Liver (tissue), 8 donors: ENCODE measurements at regions not wholly inside any gene's neighbourhood (a gene's known extent, or its start where the extent isn't known, plus 50 kb on each side); places are given as distances from the start of the nearest gene placed in this dataset.

Experiments
- DNase-seq: peaks from one replicate; pipeline ENCODE4 v3.0.0-alpha.2; 2017; ENCODE audit warnings: low spot score
- H3K27ac ChIP-seq, 2 donors: one replicate each; pipeline ENCODE4 v1.7.0; 2013; ENCODE audit warnings: inconsistent platforms in 2 of 2, low read length in 2 of 2, control low read depth in 1 of 2, low read depth in 1 of 2, mild to moderate bottlenecking in 1 of 2
- H3K27me3 ChIP-seq, 4 donors: one replicate each; pipeline versions ENCODE4 v1.6.1 to v1.7.0; 2013; ENCODE audit warnings: low read length in 3 of 4, inconsistent platforms in 1 of 4, mild to moderate bottlenecking in 1 of 4, moderate library complexity in 1 of 4; ENCODE audit not compliant: control insufficient read depth in 4 of 4, insufficient read depth in 4 of 4
- H3K36me3 ChIP-seq, 4 donors: one replicate each; pipeline versions ENCODE4 v1.6.1 to v1.7.0; 2013; ENCODE audit warnings: low read length in 3 of 4, mild to moderate bottlenecking in 3 of 4, low read depth in 1 of 4, moderate library complexity in 1 of 4; ENCODE audit not compliant: control insufficient read depth in 4 of 4, insufficient read depth in 3 of 4
- H3K4me1 ChIP-seq, 4 donors: one replicate each; pipeline versions ENCODE4 v1.6.1 to v1.7.0; 2013; ENCODE audit warnings: low read length in 3 of 4, mild to moderate bottlenecking in 3 of 4, moderate library complexity in 1 of 4; ENCODE audit not compliant: control insufficient read depth in 4 of 4, insufficient read depth in 4 of 4
- H3K4me3 ChIP-seq, 3 donors: one replicate each; pipeline versions ENCODE4 v1.6.1 to v1.7.0; 2013; ENCODE audit warnings: low read length in 3 of 3, control low read depth in 1 of 3, low read depth in 1 of 3, mild to moderate bottlenecking in 1 of 3
- H3K9ac ChIP-seq, 2 donors: one replicate each; pipeline ENCODE4 v1.7.0; 2013; ENCODE audit warnings: low read length in 2 of 2, mild to moderate bottlenecking in 2 of 2, moderate library complexity in 2 of 2, control low read depth in 1 of 2, low read depth in 1 of 2
- H3K9me3 ChIP-seq, 4 donors: one replicate each; pipeline versions ENCODE4 v1.6.1 to v1.7.0; 2013; ENCODE audit warnings: low read length in 3 of 4; ENCODE audit not compliant: control insufficient read depth in 4 of 4
- ATF3 ChIP-seq: IDR thresholded peaks from 2 replicates; pipeline ENCODE4 v1.6.1; 2016; ENCODE audit warnings: antibody characterized with exemption
- CTCF ChIP-seq: fragments of 150-350 bp; IDR thresholded peaks from 2 replicates; pipeline ENCODE4 v1.5.1; 2017; ENCODE audit warnings: improper control_type of control experiment, low read depth, low read length; ENCODE audit not compliant: missing input control
- EGR1 ChIP-seq, 2 donors: IDR thresholded peaks; 2 replicates each; pipeline ENCODE4 v1.6.1; 2016 to 2018; ENCODE audit warnings: antibody characterized with exemption in 2 of 2, low read depth in 2 of 2
- FOXA1 ChIP-seq: IDR thresholded peaks from 2 replicates; pipeline ENCODE4 v1.6.1; 2016; ENCODE audit warnings: antibody characterized with exemption
- FOXA2 ChIP-seq: IDR thresholded peaks from 2 replicates; pipeline ENCODE4 v1.6.1; 2016; ENCODE audit warnings: antibody characterized with exemption
- GABPA ChIP-seq, 2 donors: IDR thresholded peaks in 1 of 2; conservative IDR thresholded peaks in 1 of 2; 2 replicates each; pipeline ENCODE4 v1.6.1; 2016; ENCODE audit warnings: antibody characterized with exemption in 2 of 2, mild to moderate bottlenecking in 1 of 2, moderate library complexity in 1 of 2
- HNF4A ChIP-seq, 2 donors: conservative IDR thresholded peaks; 2 replicates each; pipeline ENCODE4 v1.6.1; 2016; ENCODE audit warnings: antibody characterized with exemption in 2 of 2, mild to moderate bottlenecking in 2 of 2
- HNF4G ChIP-seq: IDR thresholded peaks from 2 replicates; pipeline ENCODE4 v1.6.1; 2016; ENCODE audit warnings: antibody characterized with exemption
- JUND ChIP-seq, 2 donors: IDR thresholded peaks; 2 replicates each; pipeline ENCODE4 v1.6.1; 2016; ENCODE audit warnings: antibody characterized with exemption in 2 of 2
- MAX ChIP-seq: IDR thresholded peaks from 2 replicates; pipeline ENCODE4 v1.6.1; 2016; ENCODE audit warnings: antibody characterized with exemption
- NR2F2 ChIP-seq: IDR thresholded peaks from 2 replicates; pipeline ENCODE4 v1.6.1; 2016; ENCODE audit warnings: antibody characterized with exemption
- RAD21 ChIP-seq, 2 donors: IDR thresholded peaks; 2 replicates each; pipeline ENCODE4 v1.6.1; 2016; ENCODE audit warnings: antibody characterized with exemption in 2 of 2, mild to moderate bottlenecking in 2 of 2
- REST ChIP-seq: IDR thresholded peaks from 2 replicates; pipeline ENCODE4 v1.6.1; 2016; ENCODE audit warnings: antibody characterized with exemption, mild to moderate bottlenecking
- RXRA ChIP-seq, 2 donors: IDR thresholded peaks; 2 replicates each; pipeline ENCODE4 v1.6.1; 2017 to 2018; ENCODE audit warnings: antibody characterized with exemption in 2 of 2, mild to moderate bottlenecking in 1 of 2
- SP1 ChIP-seq: IDR thresholded peaks from 2 replicates; pipeline ENCODE4 v1.6.1; 2018; ENCODE audit warnings: antibody characterized with exemption, mild to moderate bottlenecking
- TAF1 ChIP-seq: conservative IDR thresholded peaks from 2 replicates; pipeline ENCODE4 v1.6.1; 2016; ENCODE audit warnings: antibody characterized with exemption, mild to moderate bottlenecking
- YY1 ChIP-seq: IDR thresholded peaks from 2 replicates; pipeline ENCODE4 v1.6.1; 2016; ENCODE audit warnings: antibody characterized with exemption, mild to moderate bottlenecking
- ZBTB33 ChIP-seq: IDR thresholded peaks from 2 replicates; pipeline ENCODE4 v1.6.1; 2016; ENCODE audit warnings: antibody characterized with exemption
- WGBS: extraction: QIAGEN DNeasy Blood & Tissue Kit; methylation state at CpG from one replicate; pipeline ENCODE4 v1.1.7; 2013; 5-methylcytosine and 5-hydroxymethylcytosine counted together
- donor health status: healthy.
- donor health status: healthy.
- donor health status: healthy.
- donor health status: healthy.
- donor health status: healthy.

- H3K9me3 ChIP-seq: no peaks in the 10 kb centered on the region
- no peak overlapping the region for H3K4me3 ChIP-seq
- H3K4me1 ChIP-seq: no peaks in the 10 kb centered on the region
- H3K27ac ChIP-seq: no peak overlapping the region
- no peaks in the 10 kb centered on the region for H3K36me3 ChIP-seq
- TF ChIP-seq JUND (IDR thresholded peaks at IDR 0.05) (no peak), RAD21 (IDR thresholded peaks at IDR 0.05) (no peak), HNF4A (conservative IDR thresholded peaks at IDR 0.05) (no peak), GABPA (IDR thresholded peaks at IDR 0.05 in 1 of 2, conservative IDR thresholded peaks at IDR 0.05 in 1 of 2) (no peak), REST (no peak), MAX (no peak), ATF3 (no peak), HNF4G (no peak), FOXA1 (no peak), SP1 (no peak), RXRA (IDR thresholded peaks at IDR 0.05) (no peak), EGR1 (IDR thresholded peaks at IDR 0.05; ENCODE audit: low read depth in 2 of 2) (no peak), FOXA2 (no peak), TAF1 (no peak), CTCF (no peak)
- no peaks in the 10 kb centered on the region for H3K27me3 ChIP-seq
- no peak overlapping the region for H3K9ac ChIP-seq
- WGBS: 88% methylated on average over 3 of the region's 3 CpGs
- no peak for DNase-seq
Observed at GRCh38 chr1:226474041-226474440, 66.1 kb upstream of the PARP1 start.

- WGBS: 88% methylated on average over 5 of the region's 5 CpGs
- TF ChIP-seq FOXA1: no peak
- TF ChIP-seq RXRA (IDR thresholded peaks at IDR 0.05): no peak
- TF ChIP-seq EGR1 (IDR thresholded peaks at IDR 0.05; ENCODE audit: low read depth in 2 of 2): no peak
- TF ChIP-seq CTCF: no peak
- TF ChIP-seq RAD21 (IDR thresholded peaks at IDR 0.05): no peak
- no peak for TF ChIP-seq GABPA (IDR thresholded peaks at IDR 0.05 in 1 of 2, conservative IDR thresholded peaks at IDR 0.05 in 1 of 2)
- no peak for TF ChIP-seq NR2F2
- no peak for TF ChIP-seq ATF3
- no peak for TF ChIP-seq ZBTB33
- no peak for TF ChIP-seq YY1
- Histone ChIP-seq H3K4me3 (no peak overlapping the region), H3K27me3 (no peaks in the 10 kb centered on the region), H3K36me3 (no peaks in the 10 kb centered on the region), H3K4me1 (no peaks in the 10 kb centered on the region), H3K9me3 (no peaks in the 10 kb centered on the region), H3K9ac (no peak overlapping the region), H3K27ac (no peak overlapping the region)
- DNase-seq: no peak
Observed at GRCh38 chr1:226474443-226475141, 66.7 kb upstream of the PARP1 start.
